Stimulated activated CD4-positive, alpha-beta T cell treated with anti-CD3 and anti-CD28 coated beads, Interleukin-15, amount 100 ng/mL, for 24 hours (primary cell): ENCODE measurements at regions not wholly inside any gene's neighbourhood (a gene's known extent, or its start where the extent isn't known, plus 50 kb on each side); places are given as distances from the start of the nearest gene placed in this dataset.
A peak's percentile ranks its signal among the peaks of the same experiment; 100 is the strongest.

Source experiments
- DNase-seq: peaks from one replicate; pipeline ENCODE4 v3.0.0-alpha.2; 2020

- no peak for DNase-seq
Measured at GRCh38 chr3:56983427-56983826, 77.0 kb upstream of the SPATA12 start.

GRCh38 chr3:56981445-56982230 lies 78.8 kb upstream of the SPATA12 start:
- no peak for DNase-seq

- peak; percentile 76 for DNase-seq
Measured at GRCh38 chr3:56980798-56981390, 79.6 kb upstream of the SPATA12 start.

GRCh38 chr3:56980243-56980642 lies 80.2 kb upstream of the SPATA12 start:
- DNase-seq: peak; percentile 18

GRCh38 chr3:56979791-56980190 lies 80.7 kb upstream of the SPATA12 start:
- DNase-seq: no peak

- no peak for DNase-seq
Measured at GRCh38 chr3:56977561-56977889, 82.9 kb upstream of the SPATA12 start.

GRCh38 chr3:56976651-56977560 lies 83.6 kb upstream of the SPATA12 start:
- no peak for DNase-seq

GRCh38 chr3:56975567-56975966 lies 84.9 kb upstream of the SPATA12 start:
- DNase-seq: no peak

GRCh38 chr3:56974247-56974930 lies 86.1 kb upstream of the SPATA12 start:
- no peak for DNase-seq

- DNase-seq: no peak
Measured at GRCh38 chr3:56971816-56972215, 88.6 kb upstream of the SPATA12 start.

GRCh38 chr3:56971261-56971660 lies 89.2 kb upstream of the SPATA12 start:
- DNase-seq: no peak

- DNase-seq: no peak
Measured at GRCh38 chr3:56970461-56970879, 90.0 kb upstream of the SPATA12 start.

GRCh38 chr3:56969851-56970250 lies 90.6 kb upstream of the SPATA12 start:
- DNase-seq: no peak

GRCh38 chr3:56966509-56966908 lies 94.0 kb upstream of the SPATA12 start:
- no peak for DNase-seq

- no peak for DNase-seq
Measured at GRCh38 chr3:56966104-56966503, 94.4 kb upstream of the SPATA12 start.

- no peak for DNase-seq
Measured at GRCh38 chr3:56962922-56963321, 97.5 kb upstream of the SPATA12 start.

- no peak for DNase-seq
Measured at GRCh38 chr3:56962206-56962605, 98.3 kb upstream of the SPATA12 start.

- DNase-seq: no peak
Measured at GRCh38 chr3:56960234-56960917, 100.1 kb upstream of the SPATA12 start.

- no peak for DNase-seq
Measured at GRCh38 chr3:56958879-56959278, 101.6 kb upstream of the SPATA12 start.

- no peak for DNase-seq
Measured at GRCh38 chr3:56957522-56957921, 102.9 kb upstream of the SPATA12 start.

- no peak for DNase-seq
Measured at GRCh38 chr3:56956906-56957305, 103.6 kb upstream of the SPATA12 start.

GRCh38 chr3:56955492-56956111 lies 104.9 kb upstream of the SPATA12 start:
- no peak for DNase-seq
